CD4-positive, alpha-beta T cell treated with Interleukin-2 at 100 ng/mL for 4 hours (primary cell): ENCODE measurements at regions not wholly inside any gene's neighbourhood (a gene's known extent, or its start where the extent isn't known, plus 50 kb on each side); places are given as distances from the start of the nearest gene placed in this dataset.
"Not testable (repeated sequence)": the region's sequence is repeated elsewhere in the genome, so short reads cannot be mapped to it uniquely, and the experiment has no call there.

Experiments
- DNase-seq: peaks from one replicate; pipeline ENCODE4 v3.0.0-alpha.2; 2020; ENCODE audit warnings: low spot score

GRCh38 chr9:3659647-3660046 is 133.8 kb upstream of the RFX3 start:
- DNase-seq: no peak

DNA sequence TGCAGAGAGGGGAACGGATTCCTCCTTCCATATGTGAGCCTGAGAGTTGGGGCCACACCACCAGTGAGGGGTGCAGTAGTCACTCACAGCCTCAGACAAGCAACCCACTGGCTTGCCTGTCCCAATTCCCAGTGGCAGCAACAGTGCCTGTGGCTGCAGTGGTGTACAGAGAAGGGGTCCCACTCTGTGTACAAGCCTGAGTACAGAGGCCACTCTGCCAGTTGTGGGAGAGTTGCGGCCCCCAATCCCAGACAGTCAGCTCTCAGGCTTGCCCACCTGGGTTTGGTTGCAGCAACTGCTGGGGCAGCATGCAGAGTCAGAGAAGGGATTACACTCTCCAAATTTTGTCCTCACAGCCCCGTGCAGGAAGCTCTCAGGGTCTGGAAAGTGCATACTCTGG is 133.2 kb upstream of the RFX3 start:
- no peak for DNase-seq

- DNase-seq: no peak
Measured at GRCh38 chr9:3656224-3656623, 130.4 kb upstream of the RFX3 start.

DNA sequence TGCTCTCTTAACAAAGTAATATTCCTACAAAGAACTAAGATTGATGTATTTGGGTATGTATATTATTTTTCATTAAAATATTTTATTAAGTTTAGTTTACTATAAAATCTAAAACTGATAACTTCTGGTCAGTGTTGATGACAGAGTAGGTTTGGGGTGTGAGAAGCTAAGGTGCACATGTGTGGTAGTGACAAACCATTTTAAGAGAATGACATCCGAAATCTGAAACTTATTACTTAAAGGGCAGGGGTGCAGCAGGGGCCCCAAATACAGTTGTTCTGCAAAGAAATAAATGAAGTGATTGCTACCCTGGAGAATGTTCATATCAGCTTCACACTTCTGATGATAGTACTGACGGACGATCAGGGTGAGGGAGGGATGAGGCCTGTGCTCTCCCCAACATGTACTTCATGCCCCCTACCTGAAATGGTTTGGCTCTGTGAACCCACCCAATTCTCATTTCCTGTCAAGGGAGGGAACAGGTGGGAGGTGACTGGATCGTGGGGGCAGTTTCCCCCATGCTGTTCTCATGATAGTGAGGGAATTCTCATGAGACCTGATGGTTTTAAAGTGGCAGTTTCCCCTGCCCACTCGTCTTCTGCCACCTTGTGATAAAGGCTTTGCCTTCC is 125.3 kb upstream of the RFX3 start:
- no peak for DNase-seq

DNA sequence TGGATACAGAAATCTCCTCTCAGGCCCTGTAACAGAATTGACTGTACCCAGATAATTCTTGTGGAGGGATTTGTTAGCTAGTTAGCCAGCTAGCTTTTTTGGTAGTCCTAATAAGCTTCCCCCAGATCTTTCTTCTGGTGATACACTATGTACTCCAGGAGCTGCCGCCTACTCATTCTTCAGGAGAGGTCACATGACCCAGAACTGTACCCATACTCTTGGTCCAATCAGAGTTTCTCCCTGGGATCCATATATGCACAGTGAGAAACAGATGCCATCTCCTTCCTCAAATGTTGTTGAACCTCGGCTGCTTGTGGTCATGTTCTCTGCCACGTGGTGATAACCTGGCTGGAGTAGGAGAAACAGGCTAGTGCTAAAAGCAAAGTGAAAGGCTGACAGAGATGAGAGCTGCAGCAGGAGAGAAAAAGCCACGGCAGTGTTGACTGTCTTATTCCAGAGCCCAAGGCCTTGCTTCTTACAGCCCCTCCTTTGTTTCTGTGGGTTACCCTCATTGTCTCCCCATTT is 123.0 kb upstream of the RFX3 start:
- DNase-seq: no peak

GRCh38 chr9:3648266-3648665 is 122.5 kb upstream of the RFX3 start:
- DNase-seq: no peak

DNA sequence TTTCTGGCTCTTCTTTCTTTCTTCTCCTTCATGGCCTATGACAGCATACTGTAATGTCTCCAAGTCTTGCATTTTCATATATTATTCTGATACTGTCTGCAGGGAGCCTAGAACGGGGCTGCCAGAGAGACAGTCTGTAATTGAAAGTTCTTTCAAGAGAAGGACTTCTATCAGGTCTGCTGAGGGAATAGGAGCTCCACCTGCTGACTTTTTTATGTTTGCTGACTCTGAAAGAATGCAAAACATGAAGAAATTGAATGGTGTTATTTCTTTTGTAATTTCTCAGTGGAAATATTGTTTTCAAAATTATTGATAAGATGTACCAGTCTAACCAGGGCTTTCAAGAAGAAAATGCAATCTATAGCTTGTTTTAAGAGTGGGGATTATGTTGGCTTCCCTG is 121.9 kb upstream of the RFX3 start:
- peak; percentile 14 for DNase-seq

DNA sequence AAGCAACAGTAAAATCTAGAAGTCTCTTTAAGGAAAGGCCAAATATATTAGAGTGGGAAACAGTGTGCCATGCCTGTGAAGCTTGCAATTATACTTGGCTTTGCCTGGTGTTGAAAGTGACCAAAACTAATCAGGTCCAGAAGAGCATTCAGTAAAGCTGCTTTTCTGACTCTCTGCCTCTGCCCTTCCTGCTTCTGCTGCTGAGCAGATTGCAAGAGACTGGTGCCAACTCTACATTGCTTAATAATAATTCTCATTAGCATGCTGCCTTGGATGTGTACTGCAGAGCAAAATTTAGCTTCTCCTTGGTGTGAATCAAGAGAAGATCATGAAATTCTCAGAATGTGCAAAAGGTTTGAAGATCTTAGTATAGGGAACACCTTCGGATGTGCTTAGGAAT is 120.4 kb upstream of the RFX3 start:
- no peak for DNase-seq

GRCh38 chr9:3642075-3642474 is 116.3 kb upstream of the RFX3 start:
- not testable (repeated sequence) for DNase-seq

DNA sequence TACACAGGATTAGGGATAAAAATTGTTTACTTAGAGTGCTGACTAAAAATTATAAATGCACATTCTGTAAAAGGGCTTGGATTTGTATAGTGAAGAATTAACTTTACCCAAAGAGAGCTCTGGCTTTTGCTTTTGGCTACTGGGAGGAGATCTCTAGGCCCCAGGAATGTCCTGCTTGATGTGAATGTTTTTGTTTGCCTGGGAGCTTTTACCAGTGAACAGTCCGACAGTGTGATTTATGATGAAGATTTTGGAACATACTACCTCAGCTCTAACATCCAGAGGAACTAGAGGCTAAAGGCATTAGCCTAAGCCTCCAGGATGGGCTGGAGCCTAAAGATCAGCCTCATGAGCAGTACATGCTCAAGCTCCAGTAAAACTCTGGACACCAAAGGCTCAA is 103.7 kb upstream of the RFX3 start:
- no peak for DNase-seq

DNA sequence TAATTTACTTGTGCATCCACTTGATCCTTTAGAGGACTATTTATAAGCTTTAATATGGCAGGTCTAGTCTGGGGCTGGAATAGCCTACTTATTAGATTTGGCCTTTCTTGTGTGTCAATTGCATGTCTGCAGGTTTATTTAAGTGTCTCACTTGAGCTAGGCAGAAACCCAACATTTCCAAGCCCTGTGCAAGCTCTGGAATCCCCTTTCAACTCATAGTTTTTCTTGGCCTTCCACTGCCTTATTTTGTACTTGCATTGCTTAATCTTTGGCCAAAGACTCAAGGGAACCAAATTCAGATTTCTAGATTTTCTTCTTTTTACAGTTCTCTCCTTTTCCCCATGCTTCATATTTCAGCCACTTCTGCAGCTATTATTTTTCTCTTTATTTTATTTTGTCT is 102.4 kb upstream of the RFX3 start:
- no peak for DNase-seq

- DNase-seq: no peak
Measured at GRCh38 chr9:3608011-3608410, 82.2 kb upstream of the RFX3 start.

DNA sequence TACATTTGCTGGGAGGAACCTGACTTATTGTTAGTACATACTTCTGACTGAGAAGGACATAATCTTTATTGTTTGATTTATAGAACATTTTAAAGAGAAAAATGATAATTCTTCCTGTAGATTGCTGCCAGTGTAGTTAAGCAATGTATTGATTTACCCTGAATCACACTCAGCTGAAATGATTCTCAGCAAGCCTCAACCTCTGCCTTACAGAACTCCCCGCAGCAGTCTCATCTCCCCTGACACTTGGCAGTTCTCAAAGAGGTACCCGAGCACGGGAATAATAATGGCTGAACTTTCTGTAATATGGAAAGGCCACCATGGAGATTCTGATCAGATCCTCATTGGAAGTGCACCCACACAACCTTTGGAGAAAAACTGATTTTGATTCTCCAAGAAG is 74.9 kb upstream of the RFX3 start:
- DNase-seq: no peak

GRCh38 chr9:3597792-3598191 is 72.0 kb upstream of the RFX3 start:
- no peak for DNase-seq

- no peak for DNase-seq
Measured at GRCh38 chr9:3586066-3586465, 60.3 kb upstream of the RFX3 start.

DNA sequence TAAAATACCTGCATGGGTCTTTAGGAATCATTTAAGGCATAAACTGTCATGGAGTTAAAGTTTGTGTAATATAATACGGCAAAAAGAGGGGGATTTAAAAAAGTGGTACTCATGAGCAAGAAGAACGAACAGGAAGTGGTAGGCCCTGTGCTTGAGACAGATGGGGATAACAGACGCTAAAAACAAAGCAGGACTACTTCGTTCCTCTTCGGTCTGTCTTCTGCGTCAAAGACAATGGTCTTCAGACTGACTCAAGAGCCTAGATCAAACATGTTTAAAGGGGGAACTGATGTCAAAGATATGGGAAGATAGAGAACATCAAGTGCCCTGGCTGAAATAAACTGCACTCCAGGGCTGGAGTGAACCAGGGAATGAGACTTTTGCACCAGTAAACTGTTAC is 59.8 kb upstream of the RFX3 start:
- DNase-seq: no peak

- no peak for DNase-seq
Measured at GRCh38 chr9:3578786-3579185, 53.0 kb upstream of the RFX3 start.

GRCh38 chr9:3576328-3576727 is 50.5 kb upstream of the RFX3 start:
- DNase-seq: no peak

DNA sequence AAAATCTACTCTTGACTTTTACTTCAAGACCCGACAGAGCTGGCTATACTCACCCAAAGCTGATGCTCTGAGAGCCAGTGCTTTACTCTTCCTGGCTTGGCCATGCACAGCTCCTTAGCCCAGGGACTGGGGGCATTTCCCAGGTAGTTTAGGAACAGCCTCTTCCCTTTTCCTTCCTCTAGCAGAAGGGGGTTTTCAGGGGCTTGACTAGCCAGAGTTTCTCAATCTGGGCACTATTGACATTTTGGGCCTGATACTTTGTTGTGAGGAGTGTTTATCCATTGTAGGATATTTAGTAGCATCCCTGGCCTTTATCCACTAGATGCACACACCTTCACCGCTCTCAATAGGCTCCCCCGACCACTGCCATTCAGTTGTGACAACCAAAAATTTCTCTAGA is 50.0 kb upstream of the RFX3 start:
- DNase-seq: no peak
